Parathyroid adenoma (tissue), 2 donors: ENCODE measurements at regions not wholly inside any gene's neighbourhood (a gene's known extent, or its start where the extent isn't known, plus 50 kb on each side); places are given as distances from the start of the nearest gene placed in this dataset.

Source experiments
- H2AFZ ChIP-seq: fragments of 300-600 bp; sonication (generic); one replicate; pipeline ENCODE4 v1.7.0; 2017; ENCODE audit warnings: antibody characterized with exemption, mild to moderate bottlenecking
- H3K27ac ChIP-seq: fragments of 300-600 bp; sonication (generic); one replicate; pipeline ENCODE4 v1.7.0; 2017
- H3K27me3 ChIP-seq: fragments of 300-600 bp; sonication (generic); one replicate; pipeline ENCODE4 v1.7.0; 2017; ENCODE audit warnings: low read length; ENCODE audit not compliant: control insufficient read depth, insufficient read depth
- H3K36me3 ChIP-seq: fragments of 300-600 bp; sonication (generic); one replicate; pipeline ENCODE4 v1.7.0; 2017; ENCODE audit warnings: low read length; ENCODE audit not compliant: control insufficient read depth, insufficient read depth
- H3K4me1 ChIP-seq: fragments of 300-600 bp; sonication (generic); one replicate; pipeline ENCODE4 v1.7.0; 2017; ENCODE audit warnings: control low read depth
- H3K4me2 ChIP-seq: fragments of 300-600 bp; sonication (generic); one replicate; pipeline ENCODE4 v1.7.0; 2017; ENCODE audit warnings: low read length
- H3K4me3 ChIP-seq: fragments of 300-600 bp; sonication (generic); one replicate; pipeline ENCODE4 v1.7.0; 2017; ENCODE audit warnings: low read depth, low read length
- H3K79me2 ChIP-seq: fragments of 300-600 bp; sonication (generic); one replicate; pipeline ENCODE4 v1.7.0; 2017; ENCODE audit warnings: control low read depth
- H3K9ac ChIP-seq: fragments of 300-600 bp; sonication (generic); one replicate; pipeline ENCODE4 v1.7.0; 2017; ENCODE audit warnings: mild to moderate bottlenecking
- H3K9me3 ChIP-seq: fragments of 300-600 bp; sonication (generic); one replicate; pipeline ENCODE4 v1.7.0; 2017; ENCODE audit warnings: low read length; ENCODE audit not compliant: control insufficient read depth
- CTCF ChIP-seq: fragments of 300-600 bp; sonication (generic); IDR thresholded peaks from one replicate; pipeline ENCODE4 v1.7.0; 2017; ENCODE audit warnings: antibody characterized with exemption, mild to moderate bottlenecking
- donor health status: primary hyperparathyroidism.

- H3K27me3 ChIP-seq = no peaks in the 10 kb centered on the region
- no peaks in the 10 kb centered on the region for H3K36me3 ChIP-seq
- H3K9me3 ChIP-seq = no peaks in the 10 kb centered on the region
- no peaks in the 10 kb centered on the region for H3K4me1 ChIP-seq
- no peak overlapping the region for H3K27ac ChIP-seq
- H2AFZ ChIP-seq = no peak overlapping the region
- no peak overlapping the region for H3K9ac ChIP-seq
- H3K4me3 ChIP-seq = no peak overlapping the region
- H3K4me2 ChIP-seq = no peak overlapping the region
- H3K79me2 ChIP-seq = no peaks in the 10 kb centered on the region
- TF ChIP-seq CTCF = no peak
Observed at GRCh38 chr12:58608711-58609110, 311.6 kb downstream of the LRIG3 start.

- H2AFZ ChIP-seq = no peak overlapping the region
- H3K36me3 ChIP-seq = no peaks in the 10 kb centered on the region
- no peaks in the 10 kb centered on the region for H3K4me1 ChIP-seq
- H3K4me3 ChIP-seq = no peak overlapping the region
- no peak overlapping the region for H3K9ac ChIP-seq
- H3K9me3 ChIP-seq = no peaks in the 10 kb centered on the region
- no peak overlapping the region for H3K27ac ChIP-seq
- no peak for TF ChIP-seq CTCF
- no peak overlapping the region for H3K4me2 ChIP-seq
- H3K27me3 ChIP-seq = no peaks in the 10 kb centered on the region
- H3K79me2 ChIP-seq = no peaks in the 10 kb centered on the region
Observed at GRCh38 chr12:58615047-58615446, 305.3 kb downstream of the LRIG3 start.

- no peak overlapping the region for H3K27ac ChIP-seq
Observed at GRCh38 chr12:58615576-58615975, 304.7 kb downstream of the LRIG3 start.

GRCh38 chr12:58616618-58617017 lies 303.7 kb downstream of the LRIG3 start:
- TF ChIP-seq CTCF = no peak
- no peaks in the 10 kb centered on the region for H3K4me1 ChIP-seq
- no peak overlapping the region for H3K4me3 ChIP-seq
- H3K27ac ChIP-seq = no peak overlapping the region
- H3K9me3 ChIP-seq = no peaks in the 10 kb centered on the region
- no peak overlapping the region for H3K4me2 ChIP-seq
- no peaks in the 10 kb centered on the region for H3K27me3 ChIP-seq
- no peaks in the 10 kb centered on the region for H3K79me2 ChIP-seq
- no peak overlapping the region for H2AFZ ChIP-seq
- H3K36me3 ChIP-seq = no peaks in the 10 kb centered on the region
- no peak overlapping the region for H3K9ac ChIP-seq

More at GRCh38 chr12:58615576-58615975, 304.7 kb downstream of the LRIG3 start:
- H3K9ac ChIP-seq = no peak overlapping the region
- H3K4me3 ChIP-seq = no peak overlapping the region
- H3K9me3 ChIP-seq = no peaks in the 10 kb centered on the region
- TF ChIP-seq CTCF = no peak
- no peak overlapping the region for H2AFZ ChIP-seq
- no peak overlapping the region for H3K4me2 ChIP-seq
- H3K36me3 ChIP-seq = no peaks in the 10 kb centered on the region
- H3K27me3 ChIP-seq = no peaks in the 10 kb centered on the region
- H3K4me1 ChIP-seq = no peaks in the 10 kb centered on the region
- no peaks in the 10 kb centered on the region for H3K79me2 ChIP-seq

- H2AFZ ChIP-seq = no peak overlapping the region
- no peak overlapping the region for H3K4me2 ChIP-seq
- no peaks in the 10 kb centered on the region for H3K4me1 ChIP-seq
- H3K9ac ChIP-seq = no peak overlapping the region
- H3K27me3 ChIP-seq = no peaks in the 10 kb centered on the region
- H3K79me2 ChIP-seq = no peaks in the 10 kb centered on the region
- TF ChIP-seq CTCF = no peak
- H3K4me3 ChIP-seq = no peak overlapping the region
- H3K27ac ChIP-seq = no peak overlapping the region
- no peaks in the 10 kb centered on the region for H3K9me3 ChIP-seq
- H3K36me3 ChIP-seq = no peaks in the 10 kb centered on the region
Observed at GRCh38 chr12:58621126-58621525, 299.2 kb downstream of the LRIG3 start.
